ENCODE measurements at regions not wholly inside any gene's neighbourhood (a gene's known extent, or its start where the extent isn't known, plus 50 kb on each side); places are given as distances from the start of the nearest gene placed in this dataset.

GRCh38 chr3:66744986-66745385, 244.2 kb upstream of the LRIG1 start:
- POLR2A ChIA-PET: interaction anchor here (0.7 to 1.1 kb wide), 2 partner anchors 9 to 1036 kb away, joined by 3 read pairs; no protein-coding TSS in a partner anchor

GRCh38 chr3:66747261-66747660, 246.4 kb upstream of the LRIG1 start:
- BruUV-seq (replicated peaks): no TSS peak
- ChIA-PET CTCF (ENCODE audit: unreplicated experiment) (no interaction called here), POLR2A (no interaction called here)
- Histone ChIP-seq H3K4me3 (ENCODE audit: low read depth, low read length, poor library complexity, severe bottlenecking) (no peak overlapping the region), H3K27ac (ENCODE audit: low read depth, low read length, poor library complexity, severe bottlenecking) (no peak overlapping the region), H3K9me2 (ENCODE audit: insufficient read depth, low read length) (no peaks in the 10 kb centered on the region), H3K36me3 (ENCODE audit: insufficient read depth, low read length) (no peaks in the 10 kb centered on the region), H4K20me1 (ENCODE audit: insufficient read depth, low read length) (no peaks in the 10 kb centered on the region), H2AFZ (ENCODE audit: low read length) (no peak overlapping the region), H3K79me2 (ENCODE audit: insufficient read depth, low read depth, low read length) (no peaks in the 10 kb centered on the region), H3K4me1 (ENCODE audit: insufficient read depth, low read length, poor library complexity, severe bottlenecking) (no peaks in the 10 kb centered on the region), H3K9me3 (ENCODE audit: low read length) (no peaks in the 10 kb centered on the region), H3K4me2 (ENCODE audit: low read length) (no peak overlapping the region)
- DNase-seq (ENCODE audit: low spot score): no peak
- TF ChIP-seq EZH2phosphoT487 (IDR thresholded peaks at IDR 0.05; ENCODE audit: borderline replicate concordance, low read depth, low read length) (no peak), CTCF (conservative IDR thresholded peaks at IDR 0.05; ENCODE audit: low read length) (no peak)
- intact Hi-C loops (cut with micrococcal nuclease; ENCODE audit: unreplicated experiment): no loop called here

More at GRCh38 chr3:66744986-66745385, 244.2 kb upstream of the LRIG1 start:
- CTCF ChIA-PET (ENCODE audit: unreplicated experiment): no interaction called here
- Histone ChIP-seq H3K9me2 (ENCODE audit: insufficient read depth, low read length) (no peaks in the 10 kb centered on the region), H3K36me3 (ENCODE audit: insufficient read depth, low read length) (no peaks in the 10 kb centered on the region), H3K4me2 (ENCODE audit: low read length) (no peak overlapping the region), H3K27ac (ENCODE audit: low read depth, low read length, poor library complexity, severe bottlenecking) (no peak overlapping the region), H3K9me3 (ENCODE audit: low read length) (no peaks in the 10 kb centered on the region), H4K20me1 (ENCODE audit: insufficient read depth, low read length) (no peaks in the 10 kb centered on the region), H3K4me3 (ENCODE audit: low read depth, low read length, poor library complexity, severe bottlenecking) (no peak overlapping the region), H3K4me1 (ENCODE audit: insufficient read depth, low read length, poor library complexity, severe bottlenecking) (no peaks in the 10 kb centered on the region), H2AFZ (ENCODE audit: low read length) (no peak overlapping the region), H3K79me2 (ENCODE audit: insufficient read depth, low read depth, low read length) (no peaks in the 10 kb centered on the region)
- intact Hi-C loops (cut with micrococcal nuclease; ENCODE audit: unreplicated experiment): no loop called here
- no peak for DNase-seq (ENCODE audit: low spot score)
- BruUV-seq (replicated peaks): no TSS peak
- TF ChIP-seq CTCF (conservative IDR thresholded peaks at IDR 0.05; ENCODE audit: low read length) (no peak), EZH2phosphoT487 (IDR thresholded peaks at IDR 0.05; ENCODE audit: borderline replicate concordance, low read depth, low read length) (no peak)

- no peaks in the 10 kb centered on the region for H4K20me1 ChIP-seq (ENCODE audit: insufficient read depth, low read length)
- DNase-seq (ENCODE audit: low spot score): no peak
- intact Hi-C loops (cut with micrococcal nuclease; ENCODE audit: unreplicated experiment): no loop called here
- H3K27ac ChIP-seq (ENCODE audit: low read depth, low read length, poor library complexity, severe bottlenecking): no peak overlapping the region
- no peak overlapping the region for H3K4me3 ChIP-seq (ENCODE audit: low read depth, low read length, poor library complexity, severe bottlenecking)
- no peak overlapping the region for H3K4me2 ChIP-seq (ENCODE audit: low read length)
- no peak for TF ChIP-seq CTCF (conservative IDR thresholded peaks at IDR 0.05; ENCODE audit: low read length)
- POLR2A ChIA-PET: no interaction called here
- H3K4me1 ChIP-seq (ENCODE audit: insufficient read depth, low read length, poor library complexity, severe bottlenecking): no peaks in the 10 kb centered on the region
- no peaks in the 10 kb centered on the region for H3K9me2 ChIP-seq (ENCODE audit: insufficient read depth, low read length)
- no TSS peak for BruUV-seq (replicated peaks)
- H3K9me3 ChIP-seq (ENCODE audit: low read length): no peaks in the 10 kb centered on the region
- H3K79me2 ChIP-seq (ENCODE audit: insufficient read depth, low read depth, low read length): no peaks in the 10 kb centered on the region
- no peaks in the 10 kb centered on the region for H3K36me3 ChIP-seq (ENCODE audit: insufficient read depth, low read length)
- H2AFZ ChIP-seq (ENCODE audit: low read length): no peak overlapping the region
- CTCF ChIA-PET (ENCODE audit: unreplicated experiment): no interaction called here
Measured at GRCh38 chr3:66747696-66748095, 246.9 kb upstream of the LRIG1 start.
